ENCODE measurements at regions not wholly inside any gene's neighbourhood (a gene's known extent, or its start where the extent isn't known, plus 50 kb on each side); places are given as distances from the start of the nearest gene placed in this dataset.

DNA sequence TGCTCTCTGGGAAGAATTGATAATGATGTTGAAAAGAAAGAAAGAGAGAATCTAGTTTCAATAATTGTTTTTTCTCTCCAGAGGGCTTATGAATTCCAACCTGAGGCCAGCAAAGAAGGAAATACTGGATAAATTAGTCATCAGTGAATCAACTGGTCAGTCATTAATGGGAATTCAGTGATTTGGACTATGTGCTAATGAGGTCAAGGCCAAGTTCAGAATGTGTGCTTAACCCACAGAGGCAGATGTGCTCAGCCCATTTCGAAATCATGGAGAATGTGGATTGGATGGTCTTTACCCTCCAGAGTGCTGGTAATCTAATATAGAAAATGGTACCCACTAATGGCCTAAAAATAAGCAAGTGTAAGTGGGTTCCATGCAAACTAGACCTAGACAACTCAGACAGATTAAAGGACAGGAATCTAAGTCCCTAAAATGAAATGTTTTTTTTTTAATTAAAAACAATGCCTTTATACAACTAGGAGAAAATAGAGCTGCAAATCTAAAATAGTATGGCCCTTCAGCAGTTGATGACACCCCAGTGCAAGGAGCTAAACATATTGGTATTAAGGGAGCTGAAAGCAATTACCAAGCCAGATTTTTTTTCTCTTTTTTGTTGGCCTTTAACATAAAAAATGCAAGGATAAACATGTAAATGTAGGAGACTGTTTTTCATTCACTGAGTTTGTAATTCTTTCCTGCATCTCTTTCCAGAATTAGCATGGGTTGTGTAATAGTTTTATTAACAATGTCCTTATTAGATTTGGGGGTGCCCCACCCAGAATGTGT is 296.9 kb downstream of the SATB2 start:
- H3K4me3 ChIP-seq (ENCODE audit: control insufficient read depth, low read depth, low read length), result no peak overlapping the region
- TF ChIP-seq, protein P1, sequence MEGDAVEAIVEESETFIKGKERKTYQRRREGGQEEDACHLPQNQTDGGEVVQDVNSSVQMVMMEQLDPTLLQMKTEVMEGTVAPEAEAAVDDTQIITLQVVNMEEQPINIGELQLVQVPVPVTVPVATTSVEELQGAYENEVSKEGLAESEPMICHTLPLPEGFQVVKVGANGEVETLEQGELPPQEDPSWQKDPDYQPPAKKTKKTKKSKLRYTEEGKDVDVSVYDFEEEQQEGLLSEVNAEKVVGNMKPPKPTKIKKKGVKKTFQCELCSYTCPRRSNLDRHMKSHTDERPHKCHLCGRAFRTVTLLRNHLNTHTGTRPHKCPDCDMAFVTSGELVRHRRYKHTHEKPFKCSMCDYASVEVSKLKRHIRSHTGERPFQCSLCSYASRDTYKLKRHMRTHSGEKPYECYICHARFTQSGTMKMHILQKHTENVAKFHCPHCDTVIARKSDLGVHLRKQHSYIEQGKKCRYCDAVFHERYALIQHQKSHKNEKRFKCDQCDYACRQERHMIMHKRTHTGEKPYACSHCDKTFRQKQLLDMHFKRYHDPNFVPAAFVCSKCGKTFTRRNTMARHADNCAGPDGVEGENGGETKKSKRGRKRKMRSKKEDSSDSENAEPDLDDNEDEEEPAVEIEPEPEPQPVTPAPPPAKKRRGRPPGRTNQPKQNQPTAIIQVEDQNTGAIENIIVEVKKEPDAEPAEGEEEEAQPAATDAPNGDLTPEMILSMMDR (conservative IDR thresholded peaks at IDR 0.05; ENCODE audit: control insufficient read depth, insufficient read depth, low read depth, low read length), result no peak
- peak; percentile 97 for DNase-seq (ENCODE audit: low read depth)

DNA sequence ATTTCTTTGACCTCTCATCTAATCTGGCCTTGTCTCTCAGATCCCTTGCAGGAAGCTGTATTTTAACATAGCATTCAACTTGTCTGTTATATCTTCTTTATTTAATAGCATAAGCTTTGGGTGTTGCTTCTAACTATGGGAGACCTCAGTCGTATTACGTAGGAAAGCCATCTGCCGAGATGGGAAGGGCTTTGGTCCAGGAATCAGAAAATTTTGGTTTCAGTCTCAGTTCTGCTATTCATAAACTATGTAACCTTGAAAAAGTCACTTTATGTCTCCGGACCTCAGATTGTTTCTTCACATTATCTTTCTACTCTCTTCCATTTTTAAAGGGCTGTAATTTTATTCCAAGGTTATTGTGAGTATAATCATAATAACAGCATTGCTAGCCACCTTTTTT is 297.7 kb downstream of the SATB2 start:
- TF ChIP-seq, protein P1 (conservative IDR thresholded peaks at IDR 0.05; ENCODE audit: control insufficient read depth, insufficient read depth, low read depth, low read length), result no peak
- peak; percentile 19 for DNase-seq (ENCODE audit: low read depth)

DNA sequence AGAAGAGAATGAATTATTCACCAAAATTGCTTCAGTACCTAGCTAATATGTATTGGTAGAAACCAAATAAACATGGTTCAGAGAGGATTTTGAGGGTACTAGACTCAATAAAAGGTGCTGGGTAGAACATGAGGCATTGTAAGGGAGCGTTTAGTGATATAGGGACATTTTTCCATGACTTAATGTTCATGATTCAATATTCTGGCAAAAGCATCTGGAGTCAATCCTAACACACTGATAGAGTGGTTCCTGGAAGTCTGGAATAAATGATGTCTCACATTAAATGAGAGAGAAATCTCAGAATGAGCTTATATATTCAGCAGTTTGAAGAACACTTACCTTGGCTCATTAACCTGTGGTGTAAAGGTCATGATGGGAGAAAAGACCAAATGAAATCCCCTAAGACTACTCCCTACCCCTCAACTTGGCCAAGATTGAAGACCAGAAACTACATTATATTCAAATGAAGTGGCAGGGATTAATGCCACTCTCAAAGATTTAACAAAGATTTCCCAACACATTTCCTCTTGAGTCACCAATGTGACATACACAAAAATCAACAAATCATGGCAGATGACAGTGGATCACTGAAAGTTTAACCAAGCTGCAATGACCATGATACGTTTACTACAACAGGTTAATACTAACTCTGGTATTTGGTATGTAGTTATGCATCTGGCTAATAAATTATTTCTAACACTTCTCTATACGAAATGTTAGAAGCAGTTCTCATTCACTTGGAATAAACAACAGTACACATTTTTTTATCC is 309.5 kb downstream of the SATB2 start:
- H3K4me3 ChIP-seq (ENCODE audit: control insufficient read depth, low read depth, low read length), result no peak overlapping the region
- TF ChIP-seq, protein P1 (conservative IDR thresholded peaks at IDR 0.05; ENCODE audit: control insufficient read depth, insufficient read depth, low read depth, low read length), result no peak
- peak; percentile 68 for DNase-seq (ENCODE audit: low read depth)

More for the DNA sequence above, 297.7 kb downstream of the SATB2 start:
- H3K4me3 ChIP-seq (ENCODE audit: control insufficient read depth, low read depth, low read length), result no peak overlapping the region

DNA sequence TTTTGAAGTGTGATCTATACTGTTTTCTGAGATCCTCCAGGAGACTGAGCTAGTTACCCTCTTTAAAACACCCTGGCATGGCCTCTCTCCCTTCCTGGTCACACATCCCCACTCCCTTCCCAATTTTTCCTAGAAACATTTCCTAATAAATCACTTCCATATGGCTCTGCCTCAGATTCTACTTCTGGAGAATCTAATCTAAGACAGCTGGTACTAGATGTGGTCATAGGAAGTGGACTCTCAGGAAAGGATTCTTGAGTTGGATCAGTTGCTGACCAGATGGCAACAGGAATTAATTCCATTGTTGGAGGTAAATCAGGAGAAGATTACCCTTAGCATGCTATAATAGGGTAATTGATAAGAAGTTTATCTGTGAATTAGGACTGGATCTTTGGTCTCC is 310.5 kb downstream of the SATB2 start:
- TF ChIP-seq, protein P1 (conservative IDR thresholded peaks at IDR 0.05; ENCODE audit: control insufficient read depth, insufficient read depth, low read depth, low read length), result no peak
- H3K4me3 ChIP-seq (ENCODE audit: control insufficient read depth, low read depth, low read length), result no peak overlapping the region
- DNase-seq (ENCODE audit: low read depth), result peak; percentile 85

DNA sequence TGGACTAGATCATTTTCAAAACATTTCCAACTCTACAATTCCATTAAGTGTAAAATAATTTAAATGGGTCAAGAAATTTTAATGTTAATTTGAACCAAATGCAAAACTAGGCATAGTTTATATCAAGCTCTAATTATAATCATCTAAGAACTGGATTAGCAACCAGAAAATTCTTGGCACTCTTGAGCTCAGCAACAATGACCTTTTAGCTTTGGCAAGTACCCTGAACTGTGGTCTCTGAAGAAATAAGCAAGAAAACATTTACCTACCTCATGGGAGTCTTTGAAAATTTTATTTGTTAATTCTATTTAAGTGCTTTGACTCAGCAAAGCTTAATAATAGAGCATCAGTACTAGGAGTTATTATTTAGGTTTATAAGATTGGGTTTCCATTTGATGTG is 313.2 kb downstream of the SATB2 start:
- TF ChIP-seq, protein P1 (conservative IDR thresholded peaks at IDR 0.05; ENCODE audit: control insufficient read depth, insufficient read depth, low read depth, low read length), result no peak
- DNase-seq (ENCODE audit: low read depth), result no peak
- H3K4me3 ChIP-seq (ENCODE audit: control insufficient read depth, low read depth, low read length), result no peak overlapping the region

DNA sequence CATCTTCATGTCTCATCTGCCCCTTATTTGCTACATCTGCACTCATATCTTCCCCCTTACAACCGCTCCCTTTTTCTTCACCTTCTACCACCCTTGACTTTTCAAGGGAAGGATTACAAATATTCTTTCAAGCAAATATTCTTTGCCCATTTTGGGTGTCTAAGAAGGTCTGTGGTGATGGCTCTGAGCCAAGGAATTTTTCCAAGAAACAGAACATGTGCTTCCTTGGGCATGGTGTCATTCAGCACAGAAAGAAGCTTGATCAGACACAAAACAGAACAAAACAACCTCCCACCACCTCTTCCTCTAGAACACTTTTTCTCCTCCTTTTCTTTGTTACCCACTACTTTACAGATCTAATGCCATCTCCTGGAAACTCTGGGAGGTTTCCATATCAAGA is 313.7 kb downstream of the SATB2 start:
- TF ChIP-seq, protein P1 (conservative IDR thresholded peaks at IDR 0.05; ENCODE audit: control insufficient read depth, insufficient read depth, low read depth, low read length), result no peak
- H3K4me3 ChIP-seq (ENCODE audit: control insufficient read depth, low read depth, low read length), result no peak overlapping the region
- peak; percentile 28 for DNase-seq (ENCODE audit: low read depth)

All from fibroblast of mammary gland (primary cell).